ENCODE measurements at regions not wholly inside any gene's neighbourhood (a gene's known extent, or its start where the extent isn't known, plus 50 kb on each side); places are given as distances from the start of the nearest gene placed in this dataset.

GRCh38 chr2:194260185-194260584, 1396.8 kb upstream of the SLC39A10 start:
- H3K4me1 ChIP-seq (ENCODE audit: control insufficient read depth in 1 of 2, insufficient read depth in 2 of 2, low read length in 2 of 2) = no peaks in the 10 kb centered on the region
- no peak for TF ChIP-seq SP1 (IDR thresholded peaks at IDR 0.05; ENCODE audit: low read depth)
- no TSS peak for BruUV-seq (replicated peaks)
- H2AFZ ChIP-seq (ENCODE audit: low read depth, low read length, poor library complexity, severe bottlenecking) = peak overlapping the region; percentile 33
- no peak overlapping the region for H3K4me3 ChIP-seq (replicated peaks in 1 of 2; ENCODE audit: low read depth in 1 of 2, low read length in 2 of 2)
- H3K27ac ChIP-seq (ENCODE audit: low read depth, low read length) = no peak overlapping the region
- no peaks in the 10 kb centered on the region for H3K27me3 ChIP-seq (ENCODE audit: insufficient read depth, low read length)
- intact Hi-C loops (cut with micrococcal nuclease) = no loop called here
- H4K20me1 ChIP-seq (ENCODE audit: insufficient read depth) = no peaks in the 10 kb centered on the region
- no peaks in the 10 kb centered on the region for H3K9me3 ChIP-seq (ENCODE audit: control insufficient read depth in 1 of 2, insufficient read depth in 1 of 2, low read depth in 1 of 2, low read length in 2 of 2)
- H3K79me2 ChIP-seq (ENCODE audit: insufficient read depth, low read length) = no peaks in the 10 kb centered on the region
- RAD21 ChIA-PET (ENCODE audit: low non-redundant PET in 1 of 2, low total read pairs in 2 of 2, uncharacterized antibody in 2 of 2, unreplicated experiment in 2 of 2) = no interaction called here
- CTCF ChIA-PET = no interaction called here
- H3K9ac ChIP-seq (ENCODE audit: low read length) = no peak overlapping the region
- DNase-seq (ENCODE audit: low read depth, low spot score) = no peak
- ATAC-seq = no peak
- no peaks in the 10 kb centered on the region for H3K36me3 ChIP-seq (ENCODE audit: control insufficient read depth in 1 of 2, insufficient read depth in 2 of 2, low read length in 2 of 2)
- POLR2A ChIA-PET = no interaction called here
- no peak overlapping the region for H3K4me2 ChIP-seq (ENCODE audit: low read length)
- H3K9me2 ChIP-seq (ENCODE audit: insufficient read depth) = no peaks in the 10 kb centered on the region

DNA sequence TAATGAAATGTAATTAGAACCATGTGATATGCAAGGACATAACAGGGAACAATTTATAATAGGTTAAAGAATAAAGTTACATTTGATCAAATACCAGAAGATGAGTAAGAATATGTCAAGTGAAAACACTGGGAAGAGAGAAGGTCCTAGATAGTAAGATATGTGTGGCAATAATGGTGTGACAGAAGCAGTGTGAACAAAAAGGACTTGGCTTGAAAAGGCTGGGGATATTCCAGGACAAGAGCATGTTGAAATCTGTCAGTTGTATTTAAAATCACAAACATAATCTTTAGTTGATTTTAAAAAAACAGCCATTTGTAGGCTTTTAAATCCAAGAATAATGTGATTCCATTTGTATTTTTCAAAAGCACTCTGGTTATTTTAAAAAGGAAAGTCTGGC, 1399.9 kb upstream of the SLC39A10 start:
- no peak overlapping the region for H3K4me3 ChIP-seq (replicated peaks in 1 of 2; ENCODE audit: low read depth in 1 of 2, low read length in 2 of 2)
- no peaks in the 10 kb centered on the region for H3K79me2 ChIP-seq (ENCODE audit: insufficient read depth, low read length)
- POLR2A ChIA-PET = no interaction called here
- H3K27ac ChIP-seq (ENCODE audit: low read depth, low read length) = no peak overlapping the region
- no peaks in the 10 kb centered on the region for H3K36me3 ChIP-seq (ENCODE audit: control insufficient read depth in 1 of 2, insufficient read depth in 2 of 2, low read length in 2 of 2)
- no peaks in the 10 kb centered on the region for H3K9me3 ChIP-seq (ENCODE audit: control insufficient read depth in 1 of 2, insufficient read depth in 1 of 2, low read depth in 1 of 2, low read length in 2 of 2)
- H4K20me1 ChIP-seq (ENCODE audit: insufficient read depth) = no peaks in the 10 kb centered on the region
- CTCF ChIA-PET = no interaction called here
- no peaks in the 10 kb centered on the region for H3K27me3 ChIP-seq (ENCODE audit: insufficient read depth, low read length)
- H2AFZ ChIP-seq (ENCODE audit: low read depth, low read length, poor library complexity, severe bottlenecking) = no peak overlapping the region
- ATAC-seq (no peak), DNase-seq (ENCODE audit: low read depth, low spot score) (no peak)
- no peak overlapping the region for H3K4me2 ChIP-seq (ENCODE audit: low read length)
- RAD21 ChIA-PET (ENCODE audit: low non-redundant PET in 1 of 2, low total read pairs in 2 of 2, uncharacterized antibody in 2 of 2, unreplicated experiment in 2 of 2) = no interaction called here
- no TSS peak for BruUV-seq (replicated peaks)
- H3K9me2 ChIP-seq (ENCODE audit: insufficient read depth) = no peaks in the 10 kb centered on the region
- H3K9ac ChIP-seq (ENCODE audit: low read length) = no peak overlapping the region
- no peaks in the 10 kb centered on the region for H3K4me1 ChIP-seq (ENCODE audit: control insufficient read depth in 1 of 2, insufficient read depth in 2 of 2, low read length in 2 of 2)
- intact Hi-C loops (cut with micrococcal nuclease) = no loop called here
- TF ChIP-seq ZNF274 (IDR thresholded peaks at IDR 0.05; ENCODE audit: low read depth, low read length) = no peak
- TF ChIP-seq SP1 (IDR thresholded peaks at IDR 0.05; ENCODE audit: low read depth) = no peak
- no peak for TF ChIP-seq EGR1 (IDR thresholded peaks at IDR 0.05; ENCODE audit: low read depth)
- no peak for TF ChIP-seq EZH2 (IDR thresholded peaks at IDR 0.05)

Data from HCT116 (cell line).